Fibroblast of lung (primary cell): ENCODE measurements at regions not wholly inside any gene's neighbourhood (a gene's known extent, or its start where the extent isn't known, plus 50 kb on each side); places are given as distances from the start of the nearest gene placed in this dataset.

ENCODE experiments used
- DNase-seq, 2 donors: peaks; one replicate each; pipeline versions ENCODE4 v3.0.0 to v3.0.0-alpha.2; 2010; ENCODE audit warnings: low read depth in 2 of 2
- H2AFZ ChIP-seq: 2 replicates; pipeline ENCODE4 v1.5.1; 2012; ENCODE audit warnings: low read length, control low read depth, inconsistent platforms
- H3K27ac ChIP-seq: 2 replicates; pipeline ENCODE4 v1.5.1; 2011; ENCODE audit warnings: low read length, control low read depth; ENCODE audit not compliant: insufficient read depth
- H3K27me3 ChIP-seq: 2 replicates; pipeline ENCODE4 v1.5.1; 2011; ENCODE audit warnings: mild to moderate bottlenecking, low read length; ENCODE audit not compliant: control insufficient read depth, insufficient read depth
- H3K36me3 ChIP-seq: 2 replicates; pipeline ENCODE4 v1.5.1; 2011; ENCODE audit warnings: low read length; ENCODE audit not compliant: control insufficient read depth, insufficient read depth
- H3K4me1 ChIP-seq: 2 replicates; pipeline ENCODE4 v1.5.1; 2011; ENCODE audit warnings: low read length; ENCODE audit not compliant: control insufficient read depth, insufficient read depth; ENCODE audit errors: extremely low read depth
- H3K4me2 ChIP-seq: 2 replicates; pipeline ENCODE4 v1.5.1; 2011; ENCODE audit warnings: low read length, control low read depth; ENCODE audit not compliant: insufficient read depth; ENCODE audit errors: extremely low read depth
- H3K4me3 ChIP-seq, 4 experiments: fragments of 200-600 bp in 1 of 4; sonication (generic) in 1 of 4; replicated peaks in 1 of 4; 2 replicates each; pipeline ENCODE4 v1.5.1; 2011 to 2016; ENCODE audit warnings: low read length in 4 of 4, low read depth in 3 of 4, mild to moderate bottlenecking in 3 of 4, control low read depth in 2 of 4, inconsistent platforms in 1 of 4, mixed read lengths in 1 of 4; ENCODE audit not compliant: insufficient read depth in 1 of 4; ENCODE audit errors: control extremely low read depth in 1 of 4
- H3K79me2 ChIP-seq: 2 replicates; pipeline ENCODE4 v1.5.1; 2012; ENCODE audit warnings: mild to moderate bottlenecking, low read length, inconsistent platforms; ENCODE audit not compliant: control insufficient read depth, insufficient read depth
- H3K9ac ChIP-seq: 2 replicates; pipeline ENCODE4 v1.5.1; 2011; ENCODE audit warnings: mild to moderate bottlenecking, low read length, control low read depth; ENCODE audit not compliant: insufficient read depth
- H3K9me3 ChIP-seq: 2 replicates; pipeline ENCODE4 v1.5.1; 2012; ENCODE audit warnings: low read depth, low read length; ENCODE audit not compliant: control insufficient read depth, insufficient read depth
- H4K20me1 ChIP-seq: 2 replicates; pipeline ENCODE4 v1.5.1; 2011; ENCODE audit warnings: low read length; ENCODE audit not compliant: control insufficient read depth, insufficient read depth; ENCODE audit errors: extremely low read depth
- EZH2 ChIP-seq: IDR thresholded peaks from 2 replicates; pipeline ENCODE4 v1.5.1; 2012; ENCODE audit warnings: low read length, control low read depth, mild to moderate bottlenecking; ENCODE audit errors: missing control alignments
- TF ChIP-seq, protein P1 (sequence below), 2 donors: IDR thresholded peaks in 1 of 2; conservative IDR thresholded peaks in 1 of 2; 1 replicate in 1 of 2; 2 replicates in 1 of 2; pipeline ENCODE4 v1.5.1; 2011 to 2012; ENCODE audit warnings: low read length in 2 of 2, control low read depth in 1 of 2, inconsistent platforms in 1 of 2, low read depth in 1 of 2, mild to moderate bottlenecking in 1 of 2

DNA sequence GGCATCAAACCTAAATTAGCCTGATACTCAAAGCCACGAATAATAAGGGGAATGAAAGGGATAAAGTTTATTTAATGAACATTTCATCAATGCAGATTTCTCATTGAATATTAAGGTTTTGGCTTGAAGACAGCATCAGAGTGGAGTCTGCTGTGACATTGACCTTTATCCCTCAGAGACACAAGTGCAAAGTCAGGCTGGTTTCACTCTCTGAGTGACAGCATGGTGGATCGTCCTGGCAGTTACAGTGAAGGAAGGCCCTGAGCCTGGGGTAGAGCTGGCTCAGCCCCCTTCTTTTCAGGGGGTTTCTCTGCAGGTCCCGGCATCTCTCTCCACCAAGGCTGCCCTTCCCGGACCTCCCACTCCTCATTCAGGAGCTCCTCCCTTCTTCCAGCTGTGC is 503.1 kb downstream of the PREX1 start:
- TF ChIP-seq, protein P1, sequence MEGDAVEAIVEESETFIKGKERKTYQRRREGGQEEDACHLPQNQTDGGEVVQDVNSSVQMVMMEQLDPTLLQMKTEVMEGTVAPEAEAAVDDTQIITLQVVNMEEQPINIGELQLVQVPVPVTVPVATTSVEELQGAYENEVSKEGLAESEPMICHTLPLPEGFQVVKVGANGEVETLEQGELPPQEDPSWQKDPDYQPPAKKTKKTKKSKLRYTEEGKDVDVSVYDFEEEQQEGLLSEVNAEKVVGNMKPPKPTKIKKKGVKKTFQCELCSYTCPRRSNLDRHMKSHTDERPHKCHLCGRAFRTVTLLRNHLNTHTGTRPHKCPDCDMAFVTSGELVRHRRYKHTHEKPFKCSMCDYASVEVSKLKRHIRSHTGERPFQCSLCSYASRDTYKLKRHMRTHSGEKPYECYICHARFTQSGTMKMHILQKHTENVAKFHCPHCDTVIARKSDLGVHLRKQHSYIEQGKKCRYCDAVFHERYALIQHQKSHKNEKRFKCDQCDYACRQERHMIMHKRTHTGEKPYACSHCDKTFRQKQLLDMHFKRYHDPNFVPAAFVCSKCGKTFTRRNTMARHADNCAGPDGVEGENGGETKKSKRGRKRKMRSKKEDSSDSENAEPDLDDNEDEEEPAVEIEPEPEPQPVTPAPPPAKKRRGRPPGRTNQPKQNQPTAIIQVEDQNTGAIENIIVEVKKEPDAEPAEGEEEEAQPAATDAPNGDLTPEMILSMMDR (conservative IDR thresholded peaks at IDR 0.05 in 1 of 2, IDR thresholded peaks at IDR 0.05 in 1 of 2; ENCODE audit: low read depth in 1 of 2, low read length in 2 of 2), result no peak
- TF ChIP-seq EZH2, result no peak
- Histone ChIP-seq H3K9me3 (no peaks in the 10 kb centered on the region), H3K4me2 (no peak overlapping the region), H4K20me1 (no peaks in the 10 kb centered on the region), H3K9ac (no peak overlapping the region), H3K4me1 (no peaks in the 10 kb centered on the region), H3K27me3 (no peaks in the 10 kb centered on the region), H2AFZ (no peak overlapping the region), H3K36me3 (no peaks in the 10 kb centered on the region), H3K4me3 (no peak overlapping the region), H3K27ac (no peak overlapping the region), H3K79me2 (no peaks in the 10 kb centered on the region)
- no peak for DNase-seq

DNA sequence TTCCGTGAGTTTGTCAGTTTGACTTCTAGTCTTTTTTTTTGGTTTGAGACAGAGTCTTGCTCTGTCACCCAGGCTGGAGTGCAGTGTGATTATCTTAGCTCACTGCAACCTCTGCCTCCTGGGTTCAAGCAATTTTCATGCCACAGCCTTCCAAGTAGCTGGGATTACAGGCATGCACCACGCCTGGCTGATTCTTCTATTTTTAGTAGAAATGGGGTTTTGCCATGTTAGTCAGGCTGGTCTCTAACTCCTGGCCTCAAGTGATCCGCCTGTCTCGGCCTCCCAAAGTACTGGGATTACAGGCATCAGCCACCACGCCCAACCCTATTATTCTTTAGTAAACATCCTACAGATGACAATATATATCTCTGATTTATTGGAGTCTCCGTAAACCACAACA is 506.5 kb downstream of the PREX1 start:
- H3K79me2 ChIP-seq, result no peaks in the 10 kb centered on the region
- no peak overlapping the region for H3K4me2 ChIP-seq
- H3K9ac ChIP-seq, result no peak overlapping the region
- DNase-seq, result no peak
- H2AFZ ChIP-seq, result no peak overlapping the region
- H3K27me3 ChIP-seq, result no peaks in the 10 kb centered on the region
- TF ChIP-seq, protein P1 (conservative IDR thresholded peaks at IDR 0.05 in 1 of 2, IDR thresholded peaks at IDR 0.05 in 1 of 2; ENCODE audit: low read depth in 1 of 2, low read length in 2 of 2), result no peak
- TF ChIP-seq EZH2, result no peak
- no peaks in the 10 kb centered on the region for H3K9me3 ChIP-seq
- no peaks in the 10 kb centered on the region for H3K36me3 ChIP-seq
- no peaks in the 10 kb centered on the region for H3K4me1 ChIP-seq
- no peak overlapping the region for H3K27ac ChIP-seq
- H4K20me1 ChIP-seq, result no peaks in the 10 kb centered on the region
- no peak overlapping the region for H3K4me3 ChIP-seq

DNA sequence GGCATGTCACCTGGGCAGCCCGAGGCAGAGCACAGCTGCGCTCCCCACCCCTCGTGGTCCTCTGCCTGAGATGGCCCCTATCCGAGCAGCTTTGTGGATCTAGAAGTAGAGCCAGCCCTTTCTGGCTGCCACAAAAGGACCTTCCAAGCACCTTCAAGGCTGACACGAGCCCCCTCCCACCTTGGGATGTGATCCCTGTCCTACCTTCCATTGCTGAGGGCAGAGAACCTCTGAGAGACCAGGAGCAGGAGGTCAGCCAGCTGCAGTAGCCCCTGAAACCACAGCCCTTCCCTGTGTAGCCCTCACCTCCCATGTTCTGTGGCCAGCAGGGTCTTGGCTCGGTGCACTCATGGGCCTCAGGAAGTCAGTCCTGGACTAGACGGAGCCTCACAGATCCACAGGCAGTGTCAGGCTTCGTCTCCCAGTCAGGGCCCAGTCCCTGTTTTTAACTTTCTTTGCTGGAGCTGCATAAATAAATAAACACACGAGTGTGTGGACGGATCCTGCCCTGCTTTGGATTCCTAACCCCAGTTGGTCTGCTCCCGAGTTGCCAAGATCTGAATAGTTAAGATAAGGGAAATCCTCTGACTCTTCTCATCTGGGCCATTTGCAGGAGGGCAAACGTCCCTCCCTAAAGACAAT is 507.7 kb downstream of the PREX1 start:
- no peaks in the 10 kb centered on the region for H3K36me3 ChIP-seq
- no peaks in the 10 kb centered on the region for H4K20me1 ChIP-seq
- H3K4me1 ChIP-seq, result no peaks in the 10 kb centered on the region
- TF ChIP-seq, protein P1 (conservative IDR thresholded peaks at IDR 0.05 in 1 of 2, IDR thresholded peaks at IDR 0.05 in 1 of 2; ENCODE audit: low read depth in 1 of 2, low read length in 2 of 2), result no peak
- TF ChIP-seq EZH2, result no peak
- no peaks in the 10 kb centered on the region for H3K27me3 ChIP-seq
- peak in 1 of 2 donors; percentile 14 for DNase-seq
- no peak overlapping the region for H2AFZ ChIP-seq
- no peak overlapping the region for H3K4me2 ChIP-seq
- no peak overlapping the region for H3K4me3 ChIP-seq
- H3K79me2 ChIP-seq, result no peaks in the 10 kb centered on the region
- H3K27ac ChIP-seq, result no peak overlapping the region
- no peaks in the 10 kb centered on the region for H3K9me3 ChIP-seq
- no peak overlapping the region for H3K9ac ChIP-seq
